NT2/D1 (cell line): ENCODE measurements at regions not wholly inside any gene's neighbourhood (a gene's known extent, or its start where the extent isn't known, plus 50 kb on each side); places are given as distances from the start of the nearest gene placed in this dataset.

ENCODE experiments used
- SUZ12 ChIP-seq: IDR thresholded peaks from 2 replicates; pipeline ENCODE4 v1.6.1; 2011; ENCODE audit not compliant: insufficient read length, insufficient read depth; ENCODE audit errors: extremely low read depth
- YY1 ChIP-seq: IDR thresholded peaks from 2 replicates; pipeline ENCODE4 v1.6.1; 2011; ENCODE audit not compliant: insufficient read length, insufficient read depth
- ZNF274 ChIP-seq: IDR thresholded peaks from 2 replicates; pipeline ENCODE4 v1.6.1; 2011; ENCODE audit warnings: mild to moderate bottlenecking, low read depth, low read length

GRCh38 chr5:163756170-163756569, 250.8 kb downstream of the MAT2B start:
- no peak for TF ChIP-seq ZNF274
- TF ChIP-seq YY1 = no peak
- no peak for TF ChIP-seq SUZ12
